ENCODE measurements at regions not wholly inside any gene's neighbourhood (a gene's known extent, or its start where the extent isn't known, plus 50 kb on each side); places are given as distances from the start of the nearest gene placed in this dataset.

- WGBS (ENCODE audit: low lambda C conversion rate) = 51% methylated on average over 6 of the region's 6 CpGs
- Histone ChIP-seq H3F3A (replicated peaks; ENCODE audit: insufficient read depth) (no peaks in the 10 kb centered on the region), H3K4me1 (ENCODE audit: control insufficient read depth in 1 of 2, insufficient read depth in 2 of 2, low read depth in 1 of 2, low read length in 1 of 2) (no peaks in the 10 kb centered on the region), H3K4me3 (ENCODE audit: low read depth in 2 of 2, low read length in 1 of 2) (no peak overlapping the region), H3K27ac (ENCODE audit: low read depth in 2 of 2, low read length in 1 of 2) (no peak overlapping the region), H2AFZ (ENCODE audit: low read depth) (no peak overlapping the region), H3K36me3 (replicated peaks in 1 of 2; ENCODE audit: control insufficient read depth in 1 of 2, insufficient read depth in 2 of 2, low read length in 1 of 2) (no peaks in the 10 kb centered on the region), H3K4me2 (no peak overlapping the region), H4K20me1 (ENCODE audit: insufficient read depth) (no peaks in the 10 kb centered on the region), H3K79me2 (ENCODE audit: insufficient read depth) (no peaks in the 10 kb centered on the region), H3K27me3 (ENCODE audit: insufficient read depth) (no peaks in the 10 kb centered on the region), H3K9ac (no peak overlapping the region), H3K9me2 (no peaks in the 10 kb centered on the region), H3K9me3 (no peaks in the 10 kb centered on the region)
- CTCF ChIA-PET = no interaction called here
- POLR2A ChIA-PET = no interaction called here
- TF ChIP-seq USF1 (IDR thresholded peaks at IDR 0.05; ENCODE audit: borderline replicate concordance, low read depth) (no peak), TEAD4 (IDR thresholded peaks at IDR 0.05; ENCODE audit: borderline replicate concordance, insufficient read depth) (no peak), ELF1 (IDR thresholded peaks at IDR 0.05) (no peak), RXRA (IDR thresholded peaks at IDR 0.05; ENCODE audit: borderline replicate concordance, low read depth) (no peak), FOSL2 (IDR thresholded peaks at IDR 0.05; ENCODE audit: borderline replicate concordance, low read depth) (no peak), CTCF (IDR thresholded peaks at IDR 0.05) (no peak), MAX (IDR thresholded peaks at IDR 0.05; ENCODE audit: low read depth) (no peak), RCOR1 (IDR thresholded peaks at IDR 0.05; ENCODE audit: low read length) (no peak), EZH2phosphoT487 (IDR thresholded peaks at IDR 0.05; ENCODE audit: borderline replicate concordance, low read depth) (no peak), ZBTB33 (IDR thresholded peaks at IDR 0.05; ENCODE audit: borderline replicate concordance, low read depth) (no peak), POLR2AphosphoS5 (IDR thresholded peaks at IDR 0.05; ENCODE audit: low read depth, low read length) (no peak), TCF12 (IDR thresholded peaks at IDR 0.05) (no peak), RFX5 (IDR thresholded peaks at IDR 0.05; ENCODE audit: low read length) (no peak), NFIC (IDR thresholded peaks at IDR 0.05; ENCODE audit: borderline replicate concordance) (no peak), GABPA (IDR thresholded peaks at IDR 0.05; ENCODE audit: low read depth) (no peak)
- no peak for DNase-seq
Measured at GRCh38 chr4:57676394-57676793, 566.2 kb upstream of the IGFBP7 start.

Measured in SK-N-SH (cell line).